GM21576 (cell line): ENCODE measurements at regions not wholly inside any gene's neighbourhood (a gene's known extent, or its start where the extent isn't known, plus 50 kb on each side); places are given as distances from the start of the nearest gene placed in this dataset.
"Not testable (repeated sequence)": the region's sequence is repeated elsewhere in the genome, so short reads cannot be mapped to it uniquely, and the experiment has no call there.

Source experiments
- ATAC-seq: cut with Tn5 transposase; IDR thresholded peaks from one replicate; pipeline ENCODE4 v1.9.1; 2021; ENCODE audit warnings: mild to moderate bottlenecking, moderate library complexity; ENCODE audit not compliant: unreplicated experiment

DNA sequence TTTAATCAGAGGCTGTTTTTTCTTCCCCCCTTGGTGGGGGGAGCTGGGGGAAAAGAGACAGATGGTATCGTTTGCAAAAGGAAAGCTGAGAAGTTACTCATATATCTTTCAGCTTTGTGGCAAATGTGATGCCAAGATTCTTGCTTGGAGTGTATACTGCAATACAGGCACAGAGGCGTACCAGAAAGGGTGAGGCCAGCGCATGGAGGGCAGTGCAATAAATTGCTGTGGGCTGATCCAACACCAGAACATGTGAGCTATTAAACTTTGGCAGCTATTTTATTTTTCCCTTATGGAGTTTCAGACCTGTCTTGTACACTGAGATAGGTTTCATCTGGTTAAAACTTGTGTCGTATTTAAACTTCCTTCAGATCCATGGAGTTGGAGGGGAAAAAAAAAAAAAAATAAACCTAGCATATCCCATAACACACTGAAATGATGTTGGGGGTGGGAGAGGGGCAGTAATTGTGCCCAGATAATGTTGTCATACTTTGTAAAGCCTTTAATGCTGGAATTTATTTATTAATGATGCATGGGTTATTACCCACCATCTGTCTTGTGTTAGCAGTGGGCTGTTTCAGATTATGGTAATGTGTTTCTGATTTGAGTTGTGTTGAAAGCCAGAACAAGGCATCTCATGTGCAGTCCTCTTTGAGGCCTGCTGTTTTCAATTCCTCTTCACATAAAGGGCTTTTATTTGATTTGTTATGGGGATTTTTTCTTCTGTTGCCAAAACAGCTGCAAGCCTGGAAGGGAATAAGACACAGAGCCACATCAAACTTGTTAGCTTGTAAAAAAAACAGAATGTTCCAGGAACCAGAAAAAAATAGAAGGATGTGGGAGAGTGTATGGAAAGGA lies 891.3 kb downstream of the TLE1 start:
- ATAC-seq: no peak

DNA sequence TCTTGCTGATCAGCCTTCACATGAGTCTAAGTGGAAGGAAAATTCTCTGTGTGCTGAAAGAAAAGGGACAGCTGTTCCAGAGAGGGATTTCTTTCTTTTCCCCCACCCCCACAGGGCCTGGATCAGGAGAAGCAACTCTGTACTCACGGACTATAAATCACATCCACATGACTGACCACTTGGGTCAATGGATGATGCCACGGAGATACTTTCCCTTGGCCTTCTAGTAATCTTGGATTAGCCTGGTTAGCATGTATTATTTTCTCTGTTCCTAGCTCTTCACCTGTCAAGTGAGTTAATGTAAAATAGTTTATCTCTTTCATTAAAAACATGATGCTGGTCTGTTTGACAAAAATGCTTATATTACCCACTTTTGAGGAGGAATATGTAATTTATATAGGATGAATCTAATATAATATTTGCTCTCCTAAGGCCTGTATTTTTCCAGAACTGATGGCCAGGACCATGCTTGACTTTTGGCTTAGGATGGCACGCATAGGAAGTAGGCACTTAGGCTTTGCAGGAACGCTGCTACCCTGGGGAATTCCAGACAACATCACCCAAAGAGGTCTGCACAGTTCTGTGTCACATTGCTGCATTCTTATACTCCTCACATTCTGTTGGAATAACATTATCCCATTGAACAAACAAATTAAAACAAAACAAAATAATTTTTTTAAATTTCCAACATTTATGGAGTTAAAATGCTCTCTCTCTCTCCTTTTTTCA lies 892.1 kb downstream of the TLE1 start:
- no peak for ATAC-seq

- ATAC-seq: no peak
Observed at GRCh38 chr9:80796632-80797031, 892.7 kb downstream of the TLE1 start.

- ATAC-seq: no peak
Observed at GRCh38 chr9:80794197-80794596, 895.1 kb downstream of the TLE1 start.

- no peak for ATAC-seq
Observed at GRCh38 chr9:80793706-80794105, 895.6 kb downstream of the TLE1 start.

DNA sequence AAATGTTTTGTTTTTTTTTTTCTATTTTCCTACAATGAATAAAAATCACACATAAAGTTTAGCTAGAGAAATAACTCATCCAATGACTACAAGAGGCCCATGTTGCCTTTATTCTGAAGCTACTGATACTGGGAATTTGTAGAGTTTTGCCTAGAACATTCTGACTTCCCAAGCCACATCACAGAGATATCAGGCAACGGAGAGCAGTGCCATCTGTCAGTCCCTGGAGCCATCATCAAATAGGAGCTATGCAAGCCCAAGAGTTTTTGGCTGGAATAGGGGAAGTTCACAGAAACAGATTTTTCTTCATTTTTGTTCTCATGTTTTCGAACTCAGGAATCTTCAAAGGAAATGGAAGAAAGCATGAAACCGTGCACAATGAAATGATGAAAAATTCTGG lies 896.6 kb downstream of the TLE1 start:
- no peak for ATAC-seq

- no peak for ATAC-seq
Observed at GRCh38 chr9:80791836-80792235, 897.5 kb downstream of the TLE1 start.

DNA sequence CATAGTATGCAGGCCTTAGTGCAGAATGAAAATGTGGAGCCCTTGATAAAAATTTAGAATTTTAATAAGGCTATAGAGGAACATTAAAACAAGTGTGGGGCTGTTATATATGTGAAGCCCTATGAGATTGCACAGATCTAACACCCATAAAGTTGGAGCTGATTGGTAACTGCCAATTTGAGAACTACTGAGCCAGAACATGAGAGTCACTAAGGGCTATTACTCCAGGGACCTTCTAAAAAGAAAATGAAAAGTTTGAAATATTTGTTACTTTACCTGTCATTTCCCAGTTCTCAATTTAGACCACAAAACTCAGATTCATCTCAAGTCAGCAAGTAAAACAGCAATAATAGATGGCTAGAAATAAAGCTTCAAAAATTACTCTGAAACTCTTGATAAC lies 898.6 kb downstream of the TLE1 start:
- no peak for ATAC-seq

DNA sequence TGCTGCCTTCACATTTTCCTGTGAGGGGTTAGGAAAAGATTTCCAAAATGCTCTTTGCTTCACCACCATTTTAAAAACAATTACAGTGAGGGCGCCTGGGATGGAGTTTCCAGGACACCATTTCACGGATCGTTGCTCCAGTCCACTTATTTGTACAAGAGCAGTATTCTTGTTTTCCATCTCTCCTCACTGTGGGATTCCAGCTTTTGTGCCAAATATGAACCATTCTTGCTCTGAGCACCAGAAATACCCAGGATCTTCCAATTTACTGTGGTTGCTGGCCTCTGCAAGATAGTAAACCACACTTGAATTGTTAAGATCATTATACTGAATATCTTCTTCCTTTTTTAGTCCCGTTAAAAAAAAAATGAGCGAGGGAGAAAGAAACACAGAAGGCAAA lies 899.5 kb downstream of the TLE1 start:
- ATAC-seq: no peak

- ATAC-seq: no peak
Observed at GRCh38 chr9:80787636-80788035, 901.7 kb downstream of the TLE1 start.

- ATAC-seq: no peak
Observed at GRCh38 chr9:80784647-80785046, 904.7 kb downstream of the TLE1 start.

GRCh38 chr9:80775971-80776370 lies 913.4 kb downstream of the TLE1 start:
- ATAC-seq: no peak

- ATAC-seq: no peak
Observed at GRCh38 chr9:80775530-80775929, 913.8 kb downstream of the TLE1 start.

DNA sequence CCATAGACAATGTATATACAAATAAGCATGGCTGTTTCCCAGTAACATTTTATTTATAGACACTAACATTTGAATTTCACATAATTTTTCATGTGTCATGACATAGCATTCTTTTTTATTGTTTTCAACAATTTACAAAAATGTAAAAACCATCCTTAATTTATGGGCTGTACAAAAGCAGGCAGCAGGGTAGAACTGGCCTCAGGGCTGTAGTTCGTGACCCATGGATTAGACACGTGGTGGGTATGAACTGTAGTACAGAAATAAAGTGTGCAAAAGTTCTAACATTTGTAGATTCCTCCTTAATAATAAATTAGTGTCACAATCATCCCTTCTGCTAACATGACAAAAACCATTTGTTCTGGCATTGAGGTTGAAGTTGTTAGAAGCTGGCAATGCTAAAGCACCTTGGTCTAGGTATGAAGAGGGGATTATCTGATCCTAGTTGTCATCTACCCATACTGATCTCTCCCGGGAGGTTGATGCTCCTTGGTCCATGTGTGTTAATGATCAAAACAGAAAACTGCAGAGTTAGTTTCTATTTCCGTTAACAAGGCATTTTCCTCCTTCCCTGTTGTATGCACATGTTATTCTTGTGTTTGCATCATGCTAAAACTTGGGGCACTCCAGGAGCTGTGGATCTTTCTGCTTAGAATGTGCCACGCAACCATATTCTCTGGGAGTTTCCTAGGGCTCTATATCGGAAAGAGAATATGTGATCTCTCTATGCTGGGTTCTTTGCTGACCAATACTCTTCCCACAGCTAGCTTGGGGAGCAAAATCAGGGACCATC lies 917.6 kb downstream of the TLE1 start:
- no peak for ATAC-seq

DNA sequence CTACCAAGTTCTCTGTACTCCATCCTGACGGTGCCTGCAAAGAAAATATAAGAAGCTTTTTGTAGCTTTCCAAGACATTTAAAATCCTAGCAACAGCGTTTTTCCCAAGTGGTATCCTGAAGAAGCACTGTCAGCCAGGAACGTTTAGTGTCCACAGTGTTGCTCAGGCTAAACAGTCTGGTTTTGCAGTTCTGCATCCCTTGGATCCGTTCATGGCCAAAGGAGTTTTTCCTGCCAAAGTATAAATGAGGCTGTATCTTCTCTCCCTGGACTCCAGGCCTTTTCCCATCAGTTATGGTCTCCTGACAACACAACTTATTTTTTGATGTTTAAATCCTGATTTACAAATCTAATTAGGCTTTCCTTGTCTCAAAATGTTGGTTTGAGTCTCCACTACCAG lies 925.8 kb downstream of the TLE1 start:
- ATAC-seq: no peak

- ATAC-seq: no peak
Observed at GRCh38 chr9:80755586-80755985, 933.8 kb downstream of the TLE1 start.

- ATAC-seq: not testable (repeated sequence)
Observed at GRCh38 chr9:80747056-80747455, 942.3 kb downstream of the TLE1 start.

GRCh38 chr9:80732506-80732905 lies 956.8 kb downstream of the TLE1 start:
- ATAC-seq: no peak

- no peak for ATAC-seq
Observed at GRCh38 chr9:80720579-80720978, 968.8 kb downstream of the TLE1 start.

DNA sequence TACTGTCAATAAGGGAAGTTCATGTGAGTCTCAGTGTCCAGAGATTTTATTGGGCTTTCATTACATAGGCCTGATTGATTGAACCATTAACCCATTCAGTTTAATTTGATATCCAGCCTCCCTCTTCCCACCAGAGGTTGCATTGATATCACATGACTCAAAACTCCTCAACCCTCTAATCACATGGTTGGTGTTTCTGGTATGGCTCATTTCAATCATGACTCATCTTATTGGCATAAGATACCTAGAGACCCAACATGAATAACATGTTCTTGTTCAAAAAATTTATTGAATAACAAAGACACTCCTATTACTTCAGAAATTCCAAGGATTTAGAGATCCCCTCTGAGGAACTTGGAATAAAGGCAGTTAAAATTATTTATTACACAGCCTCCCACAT lies 982.2 kb downstream of the TLE1 start:
- ATAC-seq: no peak

DNA sequence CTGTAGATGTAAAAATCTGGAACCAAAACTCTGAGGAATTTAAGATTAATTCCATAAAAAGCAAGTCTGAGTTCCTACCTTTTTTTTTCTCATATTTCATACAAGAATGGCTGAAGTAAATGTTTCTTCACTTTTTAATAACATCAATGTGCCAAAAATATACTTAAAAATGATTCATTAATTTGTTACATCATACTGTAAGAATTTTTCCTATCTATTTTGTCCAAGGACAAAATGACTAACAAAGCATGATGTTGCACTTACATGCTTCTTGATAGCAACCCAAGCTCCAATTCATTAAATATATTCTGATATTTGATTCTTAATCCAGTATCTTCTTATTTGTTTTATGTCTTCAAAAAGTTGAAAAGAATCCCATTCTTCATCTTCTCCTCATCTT lies 988.3 kb downstream of the TLE1 start:
- no peak for ATAC-seq
